Mesendoderm (in vitro differentiated cells): ENCODE measurements at regions not wholly inside any gene's neighbourhood (a gene's known extent, or its start where the extent isn't known, plus 50 kb on each side); places are given as distances from the start of the nearest gene placed in this dataset. TPM values are rescaled to one million over a fixed set of nuclear protein-coding genes. Genes with fewer than 3 reads are reported as not detected.

Source experiments
- small RNA-seq: library from polyadenylated mRNA; stranded (forward); fragments of <200 nt; extraction: miRNeasy Mini kit (QIAGEN cat#:217004); gene quantifications from one replicate; pipeline ENCODE3, GENCODE V24; 2013; ENCODE audit not compliant: insufficient read depth

Small RNAs in the stretch of these regions (small RNA-seq; reads per million reads assigned to genes)
- gene MIR4719: not detected
